Osteoblast (primary cell): ENCODE measurements at regions not wholly inside any gene's neighbourhood (a gene's known extent, or its start where the extent isn't known, plus 50 kb on each side); places are given as distances from the start of the nearest gene placed in this dataset.

Experiments used
- DNase-seq: peaks from one replicate; pipeline ENCODE4 v3.0.0; 2011; ENCODE audit warnings: low spot score, mixed read lengths; ENCODE audit not compliant: insufficient read length; ENCODE audit errors: missing footprints
- H2AFZ ChIP-seq: 2 replicates; pipeline ENCODE4 v1.6.0; 2011; ENCODE audit warnings: mild to moderate bottlenecking, low read length
- H3K27ac ChIP-seq: 2 replicates; pipeline ENCODE4 v1.5.1; 2011; ENCODE audit warnings: mild to moderate bottlenecking, low read depth, low read length, moderate library complexity
- H3K27me3 ChIP-seq: 2 replicates; pipeline ENCODE4 v1.6.0; 2012; ENCODE audit warnings: mild to moderate bottlenecking, control low read depth, inconsistent platforms, low read length, moderate library complexity; ENCODE audit not compliant: insufficient read depth
- H3K36me3 ChIP-seq: 2 replicates; pipeline ENCODE4 v1.5.1; 2011; ENCODE audit warnings: mild to moderate bottlenecking, low read length, control low read depth, moderate library complexity; ENCODE audit not compliant: insufficient read depth
- H3K4me1 ChIP-seq: 2 replicates; pipeline ENCODE4 v1.5.1; 2011; ENCODE audit warnings: mild to moderate bottlenecking, low read length, control low read depth, moderate library complexity; ENCODE audit not compliant: insufficient read depth
- H3K4me2 ChIP-seq: 2 replicates; pipeline ENCODE4 v1.6.0; 2011; ENCODE audit warnings: mild to moderate bottlenecking, low read length; ENCODE audit not compliant: insufficient read depth
- H3K4me3 ChIP-seq: fragments of 200-600 bp; sonication (generic); 3 replicates; pipeline ENCODE4 v1.5.1; 2012; ENCODE audit warnings: mild to moderate bottlenecking, low read length, inconsistent platforms; ENCODE audit not compliant: insufficient read depth
- H3K79me2 ChIP-seq: 2 replicates; pipeline ENCODE4 v1.6.0; 2012; ENCODE audit warnings: mild to moderate bottlenecking, low read length, control low read depth, inconsistent platforms; ENCODE audit not compliant: insufficient read depth
- H3K9me3 ChIP-seq: 2 replicates; pipeline ENCODE4 v1.5.1; 2011; ENCODE audit warnings: low read depth, low read length, control low read depth
- H4K20me1 ChIP-seq: 2 replicates; pipeline ENCODE4 v1.6.0; 2012; ENCODE audit warnings: mild to moderate bottlenecking, low read length, control low read depth; ENCODE audit not compliant: insufficient read depth
- CTCF ChIP-seq: IDR thresholded peaks from 2 replicates; pipeline ENCODE4 v1.5.1; 2011; ENCODE audit warnings: mild to moderate bottlenecking, low read depth, low read length, moderate library complexity; ENCODE audit errors: extremely low read depth

DNA sequence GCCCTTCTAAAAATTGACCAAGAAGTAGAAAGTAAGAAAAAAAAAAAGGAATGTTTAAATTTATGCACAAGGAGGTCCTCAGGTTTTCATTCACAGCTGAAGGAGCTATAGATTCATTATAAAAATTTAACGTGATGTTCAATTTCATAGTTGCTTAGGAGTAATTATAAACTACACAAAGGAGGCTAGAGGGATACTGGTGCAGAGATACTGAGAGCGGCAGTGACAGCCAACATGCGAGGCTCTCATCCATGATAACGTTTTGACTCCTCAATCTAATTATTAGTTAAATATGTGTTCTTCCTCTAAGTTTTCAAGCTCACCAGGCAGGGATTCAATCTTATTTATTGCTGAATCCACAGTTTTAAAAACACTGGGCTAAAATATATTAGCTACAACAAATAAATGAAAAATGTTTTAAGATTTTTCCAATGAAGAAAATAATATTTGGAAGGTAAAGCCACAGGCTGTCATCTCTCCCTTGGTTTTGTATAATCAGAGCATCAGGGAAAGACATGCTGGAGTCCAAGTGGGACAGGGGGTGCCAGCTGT, 49.8 kb upstream of the TRPC4 start:
- peak overlapping the region; percentile 67 for H3K4me2 ChIP-seq
- H3K9me3 ChIP-seq = peaks cover 5% of the 10 kb centered on the region
- H4K20me1 ChIP-seq = no peaks in the 10 kb centered on the region
- TF ChIP-seq CTCF = no peak
- no peaks in the 10 kb centered on the region for H3K36me3 ChIP-seq
- peak overlapping the region; percentile 84 for H2AFZ ChIP-seq
- H3K4me1 ChIP-seq = peaks cover 4% of the 10 kb centered on the region
- no peaks in the 10 kb centered on the region for H3K79me2 ChIP-seq
- H3K4me3 ChIP-seq = peak overlapping the region; percentile 41
- no peak overlapping the region for H3K27ac ChIP-seq
- DNase-seq = no peak
- no peaks in the 10 kb centered on the region for H3K27me3 ChIP-seq
